Uterus (tissue), 2 donors: ENCODE measurements at regions not wholly inside any gene's neighbourhood (a gene's known extent, or its start where the extent isn't known, plus 50 kb on each side); places are given as distances from the start of the nearest gene placed in this dataset.

Source experiments
- POLR2A ChIP-seq, 2 donors: fragments of 450-650 bp; IDR thresholded peaks; one replicate each; pipeline ENCODE4 v1.6.1; 2016; ENCODE audit warnings: antibody characterized with exemption in 2 of 2, mild to moderate bottlenecking in 1 of 2, moderate library complexity in 1 of 2
- TF ChIP-seq, protein P1 (sequence below), 4 experiments: fragments of 200-600 bp in 2 of 4; fragments of 450-650 bp in 2 of 4; sonication (generic) in 2 of 4; IDR thresholded peaks; one replicate each; pipeline ENCODE4 v1.5.1; 2016 to 2019; ENCODE audit warnings: antibody characterized with exemption in 4 of 4, mild to moderate bottlenecking in 2 of 4, moderate library complexity in 1 of 4

DNA sequence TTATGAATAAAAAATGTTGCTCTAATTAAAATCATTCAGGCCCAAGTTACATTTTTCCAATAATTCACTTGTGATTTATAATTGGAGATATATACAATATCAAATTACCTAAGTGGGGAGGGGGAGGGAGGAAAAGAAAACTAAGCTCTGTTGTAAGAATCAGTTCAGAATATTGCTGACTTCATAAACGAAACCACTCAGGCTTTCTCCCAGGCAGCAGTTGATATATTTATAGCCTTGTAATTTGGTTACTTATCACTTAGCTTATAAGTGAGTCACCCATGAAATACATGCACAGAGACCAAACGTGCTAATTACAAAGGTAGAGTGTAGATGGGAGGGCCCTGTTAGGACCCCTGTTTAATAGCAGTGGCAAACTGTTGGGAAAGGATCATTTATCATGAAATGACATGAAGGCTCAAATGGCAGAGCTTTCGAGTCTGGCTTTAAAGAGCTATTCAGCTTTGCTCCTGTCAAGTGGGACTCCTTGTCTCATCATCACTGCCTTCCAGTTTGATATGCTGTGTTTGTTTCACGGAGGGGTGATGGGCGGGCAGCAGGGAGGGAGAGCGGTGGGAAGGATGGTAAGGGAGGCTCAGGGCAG, 105.6 kb upstream of the PGRMC2 start:
- TF ChIP-seq, protein P1, sequence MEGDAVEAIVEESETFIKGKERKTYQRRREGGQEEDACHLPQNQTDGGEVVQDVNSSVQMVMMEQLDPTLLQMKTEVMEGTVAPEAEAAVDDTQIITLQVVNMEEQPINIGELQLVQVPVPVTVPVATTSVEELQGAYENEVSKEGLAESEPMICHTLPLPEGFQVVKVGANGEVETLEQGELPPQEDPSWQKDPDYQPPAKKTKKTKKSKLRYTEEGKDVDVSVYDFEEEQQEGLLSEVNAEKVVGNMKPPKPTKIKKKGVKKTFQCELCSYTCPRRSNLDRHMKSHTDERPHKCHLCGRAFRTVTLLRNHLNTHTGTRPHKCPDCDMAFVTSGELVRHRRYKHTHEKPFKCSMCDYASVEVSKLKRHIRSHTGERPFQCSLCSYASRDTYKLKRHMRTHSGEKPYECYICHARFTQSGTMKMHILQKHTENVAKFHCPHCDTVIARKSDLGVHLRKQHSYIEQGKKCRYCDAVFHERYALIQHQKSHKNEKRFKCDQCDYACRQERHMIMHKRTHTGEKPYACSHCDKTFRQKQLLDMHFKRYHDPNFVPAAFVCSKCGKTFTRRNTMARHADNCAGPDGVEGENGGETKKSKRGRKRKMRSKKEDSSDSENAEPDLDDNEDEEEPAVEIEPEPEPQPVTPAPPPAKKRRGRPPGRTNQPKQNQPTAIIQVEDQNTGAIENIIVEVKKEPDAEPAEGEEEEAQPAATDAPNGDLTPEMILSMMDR (IDR thresholded peaks at IDR 0.05): no peak
- TF ChIP-seq POLR2A (IDR thresholded peaks at IDR 0.05): no peak
